ENCODE measurements at regions not wholly inside any gene's neighbourhood (a gene's known extent, or its start where the extent isn't known, plus 50 kb on each side); places are given as distances from the start of the nearest gene placed in this dataset.

GRCh38 chr6:62391358-62391757, 105.3 kb upstream of the KHDRBS2 start:
- TF ChIP-seq, protein P1, sequence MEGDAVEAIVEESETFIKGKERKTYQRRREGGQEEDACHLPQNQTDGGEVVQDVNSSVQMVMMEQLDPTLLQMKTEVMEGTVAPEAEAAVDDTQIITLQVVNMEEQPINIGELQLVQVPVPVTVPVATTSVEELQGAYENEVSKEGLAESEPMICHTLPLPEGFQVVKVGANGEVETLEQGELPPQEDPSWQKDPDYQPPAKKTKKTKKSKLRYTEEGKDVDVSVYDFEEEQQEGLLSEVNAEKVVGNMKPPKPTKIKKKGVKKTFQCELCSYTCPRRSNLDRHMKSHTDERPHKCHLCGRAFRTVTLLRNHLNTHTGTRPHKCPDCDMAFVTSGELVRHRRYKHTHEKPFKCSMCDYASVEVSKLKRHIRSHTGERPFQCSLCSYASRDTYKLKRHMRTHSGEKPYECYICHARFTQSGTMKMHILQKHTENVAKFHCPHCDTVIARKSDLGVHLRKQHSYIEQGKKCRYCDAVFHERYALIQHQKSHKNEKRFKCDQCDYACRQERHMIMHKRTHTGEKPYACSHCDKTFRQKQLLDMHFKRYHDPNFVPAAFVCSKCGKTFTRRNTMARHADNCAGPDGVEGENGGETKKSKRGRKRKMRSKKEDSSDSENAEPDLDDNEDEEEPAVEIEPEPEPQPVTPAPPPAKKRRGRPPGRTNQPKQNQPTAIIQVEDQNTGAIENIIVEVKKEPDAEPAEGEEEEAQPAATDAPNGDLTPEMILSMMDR (IDR thresholded peaks at IDR 0.05): no peak
- TF ChIP-seq ZFX (IDR thresholded peaks at IDR 0.05; ENCODE audit: borderline replicate concordance): no peak

Data from 22Rv1 (cell line).